ENCODE measurements at regions not wholly inside any gene's neighbourhood (a gene's known extent, or its start where the extent isn't known, plus 50 kb on each side); places are given as distances from the start of the nearest gene placed in this dataset.

DNA sequence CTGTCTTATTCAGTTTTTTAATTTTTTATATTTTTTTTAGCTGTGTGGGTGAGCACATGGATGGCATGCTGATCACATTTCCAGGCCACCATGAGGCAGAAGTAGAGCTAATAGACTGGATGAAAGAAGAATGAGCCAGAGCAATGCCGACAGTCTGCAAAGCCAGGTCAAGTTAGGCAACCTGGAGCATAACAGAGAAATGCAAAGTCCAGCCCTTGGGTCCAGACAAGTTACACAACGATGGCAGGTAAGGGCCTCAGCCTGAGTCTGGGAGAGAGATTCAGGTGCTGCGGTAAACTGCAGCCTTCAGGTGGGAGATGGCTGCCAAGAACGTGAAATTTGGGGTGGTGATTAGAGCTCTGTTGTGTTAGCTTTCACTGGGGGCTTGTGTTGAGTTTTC lies 84.0 kb upstream of the CACNA2D3 start:
- no peak overlapping the region for H3K27ac ChIP-seq (replicated peaks)
- DNase-seq, result no peak
- H3K9me3 ChIP-seq (replicated peaks), result no peaks in the 10 kb centered on the region
- TF ChIP-seq, protein P1, sequence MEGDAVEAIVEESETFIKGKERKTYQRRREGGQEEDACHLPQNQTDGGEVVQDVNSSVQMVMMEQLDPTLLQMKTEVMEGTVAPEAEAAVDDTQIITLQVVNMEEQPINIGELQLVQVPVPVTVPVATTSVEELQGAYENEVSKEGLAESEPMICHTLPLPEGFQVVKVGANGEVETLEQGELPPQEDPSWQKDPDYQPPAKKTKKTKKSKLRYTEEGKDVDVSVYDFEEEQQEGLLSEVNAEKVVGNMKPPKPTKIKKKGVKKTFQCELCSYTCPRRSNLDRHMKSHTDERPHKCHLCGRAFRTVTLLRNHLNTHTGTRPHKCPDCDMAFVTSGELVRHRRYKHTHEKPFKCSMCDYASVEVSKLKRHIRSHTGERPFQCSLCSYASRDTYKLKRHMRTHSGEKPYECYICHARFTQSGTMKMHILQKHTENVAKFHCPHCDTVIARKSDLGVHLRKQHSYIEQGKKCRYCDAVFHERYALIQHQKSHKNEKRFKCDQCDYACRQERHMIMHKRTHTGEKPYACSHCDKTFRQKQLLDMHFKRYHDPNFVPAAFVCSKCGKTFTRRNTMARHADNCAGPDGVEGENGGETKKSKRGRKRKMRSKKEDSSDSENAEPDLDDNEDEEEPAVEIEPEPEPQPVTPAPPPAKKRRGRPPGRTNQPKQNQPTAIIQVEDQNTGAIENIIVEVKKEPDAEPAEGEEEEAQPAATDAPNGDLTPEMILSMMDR (IDR thresholded peaks at IDR 0.05; ENCODE audit: borderline replicate concordance), result no peak
- no peaks in the 10 kb centered on the region for H3K27me3 ChIP-seq (ENCODE audit: low read depth)
- H3K4me1 ChIP-seq, result peaks cover 12% of the 10 kb centered on the region
- intact Hi-C loops (cut with micrococcal nuclease), result no loop called here
- no peak overlapping the region for H3K4me3 ChIP-seq
- H3K36me3 ChIP-seq, result no peaks in the 10 kb centered on the region

DNA sequence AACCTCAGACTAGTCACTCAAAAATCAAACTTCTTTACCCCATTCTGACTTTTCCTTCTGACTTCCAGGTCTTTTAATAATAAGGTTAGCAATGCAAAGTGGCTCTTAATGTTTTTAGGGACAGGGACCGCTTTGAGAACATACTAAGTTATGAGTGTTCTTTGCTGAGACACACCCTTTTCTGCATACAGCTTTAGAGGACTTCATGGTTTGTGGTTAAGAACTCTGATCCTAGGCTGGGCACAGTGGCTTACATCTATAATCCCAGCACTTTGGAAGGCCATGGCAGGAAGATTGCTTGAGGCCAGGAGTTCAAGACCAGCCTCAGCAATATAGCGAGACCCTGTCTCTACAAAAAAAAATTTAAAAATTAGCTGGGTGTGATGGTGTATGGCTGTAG lies 85.8 kb upstream of the CACNA2D3 start:
- no peaks in the 10 kb centered on the region for H3K27me3 ChIP-seq (ENCODE audit: low read depth)
- no peaks in the 10 kb centered on the region for H3K36me3 ChIP-seq
- H3K9me3 ChIP-seq (replicated peaks), result no peaks in the 10 kb centered on the region
- H3K27ac ChIP-seq (replicated peaks), result no peak overlapping the region
- intact Hi-C loops (cut with micrococcal nuclease), result no loop called here
- no peak overlapping the region for H3K4me3 ChIP-seq
- no peaks in the 10 kb centered on the region for H3K4me1 ChIP-seq
- no peak for DNase-seq
- TF ChIP-seq, protein P1 (IDR thresholded peaks at IDR 0.05; ENCODE audit: borderline replicate concordance), result no peak

DNA sequence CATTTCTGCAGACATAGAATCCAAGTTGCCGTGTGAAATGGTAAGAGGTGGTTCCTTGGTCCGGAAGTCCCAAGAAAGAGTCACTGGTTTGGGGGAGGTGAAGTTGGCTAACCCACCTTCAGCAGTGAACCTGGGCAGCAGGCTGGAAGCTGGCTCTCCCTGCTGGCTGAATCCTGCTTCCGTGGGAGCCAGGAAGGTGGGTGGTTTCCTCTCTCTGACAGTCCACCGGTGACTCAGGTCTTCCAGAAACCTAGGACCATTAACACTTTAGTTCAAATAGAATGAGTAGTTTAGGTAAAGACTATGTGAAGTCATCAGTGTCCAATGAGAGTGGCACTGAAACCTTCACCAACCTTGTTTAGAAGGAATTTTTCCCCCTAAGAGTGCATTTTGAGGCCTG lies 87.4 kb upstream of the CACNA2D3 start:
- Histone ChIP-seq H3K4me1 (no peaks in the 10 kb centered on the region), H3K4me3 (no peak overlapping the region), H3K9me3 (replicated peaks) (no peaks in the 10 kb centered on the region), H3K27me3 (ENCODE audit: low read depth) (no peaks in the 10 kb centered on the region), H3K27ac (replicated peaks) (no peak overlapping the region), H3K36me3 (no peaks in the 10 kb centered on the region)
- intact Hi-C loops (cut with micrococcal nuclease), result no loop called here
- no peak for DNase-seq
- TF ChIP-seq, protein P1 (IDR thresholded peaks at IDR 0.05; ENCODE audit: borderline replicate concordance), result no peak

DNA sequence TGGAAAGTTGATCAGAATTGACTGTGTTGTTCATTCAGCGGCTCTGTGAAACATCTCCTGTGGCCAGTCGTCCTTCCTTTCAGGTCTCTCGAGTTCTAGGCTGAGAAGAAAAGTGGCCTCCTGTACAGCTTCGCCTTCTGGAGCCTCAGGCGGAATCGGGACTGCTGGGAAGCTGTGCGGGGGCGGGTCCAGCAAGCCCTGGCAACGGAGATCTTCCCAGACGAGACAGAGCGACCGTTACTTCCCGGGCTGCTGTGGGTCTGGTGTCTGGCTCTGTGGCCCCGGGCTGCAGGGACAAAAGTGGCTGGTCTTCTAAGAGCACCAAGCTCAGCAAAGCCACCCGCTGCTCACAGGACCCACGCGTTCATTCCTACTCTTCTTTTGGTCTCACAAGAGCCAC lies 88.6 kb upstream of the CACNA2D3 start:
- no peak for DNase-seq

DNA sequence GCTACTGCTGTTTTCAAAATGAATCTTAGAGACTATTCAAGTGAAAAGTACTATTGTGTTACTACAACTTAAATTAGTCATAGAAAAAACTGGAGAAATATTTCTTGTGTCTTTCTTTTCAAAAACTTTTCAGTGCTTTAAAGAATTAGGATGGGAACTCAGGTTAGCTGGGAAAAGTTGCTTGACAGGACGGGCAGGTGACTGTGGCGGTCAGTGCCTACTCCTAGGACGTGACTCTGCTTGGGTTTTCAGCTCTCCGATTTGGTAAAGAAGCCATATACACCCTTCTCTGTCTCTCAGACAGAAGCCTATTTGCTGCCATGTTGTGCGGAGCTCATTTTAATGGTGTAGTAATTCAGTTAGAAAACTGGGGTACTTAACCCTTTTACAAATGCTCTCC lies 89.8 kb upstream of the CACNA2D3 start:
- Histone ChIP-seq H3K4me3 (no peak overlapping the region), H3K27me3 (ENCODE audit: low read depth) (no peaks in the 10 kb centered on the region), H3K4me1 (no peaks in the 10 kb centered on the region), H3K27ac (replicated peaks) (no peak overlapping the region), H3K9me3 (replicated peaks) (no peaks in the 10 kb centered on the region), H3K36me3 (no peaks in the 10 kb centered on the region)
- TF ChIP-seq, protein P1 (IDR thresholded peaks at IDR 0.05; ENCODE audit: borderline replicate concordance), result no peak
- intact Hi-C loops (cut with micrococcal nuclease), result no loop called here
- no peak for DNase-seq

More for the DNA sequence above, 88.6 kb upstream of the CACNA2D3 start:
- Histone ChIP-seq H3K4me3 (no peak overlapping the region), H3K27me3 (ENCODE audit: low read depth) (no peaks in the 10 kb centered on the region), H3K9me3 (replicated peaks) (no peaks in the 10 kb centered on the region), H3K4me1 (no peaks in the 10 kb centered on the region), H3K36me3 (no peaks in the 10 kb centered on the region), H3K27ac (replicated peaks) (no peak overlapping the region)
- intact Hi-C loops (cut with micrococcal nuclease), result no loop called here
- TF ChIP-seq, protein P1 (IDR thresholded peaks at IDR 0.05; ENCODE audit: borderline replicate concordance), result no peak

GRCh38 chr3:54028372-54028771 lies 94.0 kb upstream of the CACNA2D3 start:
- no peak for DNase-seq
- intact Hi-C loops (cut with micrococcal nuclease), result no loop called here
- H3K36me3 ChIP-seq, result no peaks in the 10 kb centered on the region
- H3K27ac ChIP-seq (replicated peaks), result no peak overlapping the region
- H3K9me3 ChIP-seq (replicated peaks), result no peaks in the 10 kb centered on the region
- no peaks in the 10 kb centered on the region for H3K4me1 ChIP-seq
- no peak overlapping the region for H3K4me3 ChIP-seq
- H3K27me3 ChIP-seq (ENCODE audit: low read depth), result no peaks in the 10 kb centered on the region
- TF ChIP-seq, protein P1 (IDR thresholded peaks at IDR 0.05; ENCODE audit: borderline replicate concordance), result no peak

All from left ventricle myocardium inferior (tissue), 1 donor.